HG02943 (cell line): ENCODE measurements at regions not wholly inside any gene's neighbourhood (a gene's known extent, or its start where the extent isn't known, plus 50 kb on each side); places are given as distances from the start of the nearest gene placed in this dataset.
"Not testable (repeated sequence)": the region's sequence is repeated elsewhere in the genome, so short reads cannot be mapped to it uniquely, and the experiment has no call there.

Source experiments
- ATAC-seq: cut with Tn5 transposase; IDR thresholded peaks from one replicate; pipeline ENCODE4 v1.9.1; 2021; ENCODE audit warnings: mild to moderate bottlenecking, low read depth, moderate library complexity; ENCODE audit not compliant: unreplicated experiment

- no peak for ATAC-seq
These were observed 49.9 kb downstream of the ILRUN start for GRCh38 chr6:34646714-34647113.

- ATAC-seq: no peak
These were observed 50.9 kb downstream of the ILRUN start for GRCh38 chr6:34645627-34646026.

- ATAC-seq: no peak
These were observed 51.9 kb downstream of the ILRUN start for GRCh38 chr6:34644716-34645115.

- ATAC-seq: no peak
These were observed 54.1 kb downstream of the ILRUN start for GRCh38 chr6:34642427-34642826.

- not testable (repeated sequence) for ATAC-seq
These were observed 56.3 kb downstream of the ILRUN start for GRCh38 chr6:34640074-34640849.

- peak; percentile 56 for ATAC-seq
These were observed 57.5 kb downstream of the ILRUN start for GRCh38 chr6:34638834-34639736.

- no peak for ATAC-seq
These were observed 62.8 kb downstream of the ILRUN start for GRCh38 chr6:34633785-34634184.

- ATAC-seq: no peak
These were observed 63.3 kb downstream of the ILRUN start for GRCh38 chr6:34633256-34633655.

GRCh38 chr6:34630040-34630439 is 66.5 kb downstream of the ILRUN start:
- no peak for ATAC-seq

GRCh38 chr6:34627296-34627695 is 69.3 kb downstream of the ILRUN start:
- ATAC-seq: no peak

GRCh38 chr6:34618430-34619182 is 62.5 kb upstream of the SPDEF start:
- no peak for ATAC-seq

- no peak for ATAC-seq
These were observed 61.1 kb upstream of the SPDEF start for GRCh38 chr6:34617231-34617630.

GRCh38 chr6:34616227-34616585 is 60.1 kb upstream of the SPDEF start:
- ATAC-seq: no peak

- ATAC-seq: no peak
These were observed 59.6 kb upstream of the SPDEF start for GRCh38 chr6:34615574-34616226.

GRCh38 chr6:34610819-34611477 is 54.8 kb upstream of the SPDEF start:
- no peak for ATAC-seq

- no peak for ATAC-seq
These were observed 52.4 kb upstream of the SPDEF start for GRCh38 chr6:34608321-34609091.

GRCh38 chr6:34606477-34607265 is 50.5 kb upstream of the SPDEF start:
- ATAC-seq: no peak
